ENCODE measurements at regions not wholly inside any gene's neighbourhood (a gene's known extent, or its start where the extent isn't known, plus 50 kb on each side); places are given as distances from the start of the nearest gene placed in this dataset.
A peak's percentile ranks its signal among the peaks of the same experiment; 100 is the strongest.

- H3K27me3 Mint-ChIP-seq: peaks cover 9% of the 10 kb centered on the region
- ATAC-seq (no peak), DNase-seq (no peak)
- no peaks in the 10 kb centered on the region for H3K9me3 Mint-ChIP-seq
- H3K4me1 Mint-ChIP-seq: no peaks in the 10 kb centered on the region
- H3K27ac Mint-ChIP-seq: no peak overlapping the region
- no peak overlapping the region for H3K4me3 Mint-ChIP-seq
These were observed 202.8 kb upstream of the FOXQ1 start for GRCh38 chr6:1109134-1109533.

DNA sequence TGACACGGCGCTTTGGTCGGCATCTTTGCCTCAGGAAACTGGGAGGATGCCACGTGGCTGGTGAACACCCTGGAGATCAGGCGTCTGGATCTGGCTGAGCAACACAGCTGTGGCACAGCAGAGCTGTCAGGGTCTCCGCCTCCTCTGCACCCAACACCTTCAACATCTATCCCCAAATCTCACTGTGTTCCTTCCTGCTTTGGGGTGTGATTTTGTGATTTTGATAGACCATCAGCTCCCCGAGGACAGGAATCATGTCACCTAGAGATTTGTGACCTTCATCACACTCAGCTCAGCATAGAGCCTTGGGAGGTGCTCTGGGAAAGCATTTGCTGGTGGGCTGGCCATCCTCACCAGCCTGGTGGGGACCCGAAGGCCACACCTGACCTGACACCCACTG, 203.7 kb upstream of the FOXQ1 start:
- peaks cover 18% of the 10 kb centered on the region for H3K27me3 Mint-ChIP-seq
- ATAC-seq (no peak), DNase-seq (no peak)

GRCh38 chr6:1107578-1107977, 204.3 kb upstream of the FOXQ1 start:
- peak overlapping the region in 1 of 2 donors; percentile 5 for H3K27ac Mint-ChIP-seq
- peaks cover 22% of the 10 kb centered on the region for H3K27me3 Mint-ChIP-seq
- DNase-seq (no peak), ATAC-seq (no peak)
- H3K4me3 Mint-ChIP-seq: no peak overlapping the region
- no peaks in the 10 kb centered on the region for H3K9me3 Mint-ChIP-seq
- no peaks in the 10 kb centered on the region for H3K4me1 Mint-ChIP-seq

More for the DNA sequence above, 203.7 kb upstream of the FOXQ1 start:
- no peak overlapping the region for H3K27ac Mint-ChIP-seq
- no peaks in the 10 kb centered on the region for H3K4me1 Mint-ChIP-seq
- no peak overlapping the region for H3K4me3 Mint-ChIP-seq
- no peaks in the 10 kb centered on the region for H3K9me3 Mint-ChIP-seq

GRCh38 chr6:1105833-1106400, 206.0 kb upstream of the FOXQ1 start:
- ATAC-seq (no peak), DNase-seq (no peak)
- Mint-ChIP-seq H3K4me3 (no peak overlapping the region), H3K27ac (no peak overlapping the region), H3K4me1 (no peaks in the 10 kb centered on the region), H3K9me3 (no peaks in the 10 kb centered on the region), H3K27me3 (peaks cover 38% of the 10 kb centered on the region)

DNA sequence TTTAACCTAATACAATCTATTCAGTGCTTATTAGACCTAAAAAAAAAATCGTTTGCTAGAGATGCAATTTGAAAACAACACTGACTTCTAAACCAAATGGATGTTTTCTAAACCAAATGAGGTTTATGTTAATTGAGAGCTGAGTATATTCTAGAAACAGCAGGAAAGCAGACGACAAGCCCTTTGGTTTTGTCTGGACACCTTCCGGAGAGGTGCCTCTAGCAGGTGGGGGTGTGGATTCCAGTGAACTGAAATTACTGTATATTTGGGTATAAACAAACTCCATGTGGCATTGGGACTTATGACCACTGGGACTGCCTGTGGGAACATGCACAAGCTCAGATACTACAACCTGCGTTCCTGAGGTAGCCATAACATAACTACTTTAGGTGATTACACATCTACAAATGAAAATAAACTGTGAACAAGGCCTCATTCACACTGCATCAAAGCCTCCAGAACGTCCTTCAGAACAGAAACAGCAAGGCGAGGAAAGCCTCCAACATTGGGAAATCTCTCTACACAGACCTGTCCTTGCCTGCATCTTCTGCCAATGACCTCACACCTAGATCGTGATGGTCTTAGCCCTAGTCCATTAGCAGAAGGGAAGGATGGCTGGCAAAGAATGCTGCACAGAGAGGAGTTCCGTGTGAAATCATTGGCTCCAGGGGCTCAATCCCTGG, 206.8 kb upstream of the FOXQ1 start:
- no peak for ATAC-seq
- H3K9me3 Mint-ChIP-seq: no peaks in the 10 kb centered on the region
- no peaks in the 10 kb centered on the region for H3K4me1 Mint-ChIP-seq
- H3K4me3 Mint-ChIP-seq: no peak overlapping the region
- DNase-seq: no peak
- H3K27ac Mint-ChIP-seq: no peak overlapping the region
- H3K27me3 Mint-ChIP-seq: peaks cover 42% of the 10 kb centered on the region

DNA sequence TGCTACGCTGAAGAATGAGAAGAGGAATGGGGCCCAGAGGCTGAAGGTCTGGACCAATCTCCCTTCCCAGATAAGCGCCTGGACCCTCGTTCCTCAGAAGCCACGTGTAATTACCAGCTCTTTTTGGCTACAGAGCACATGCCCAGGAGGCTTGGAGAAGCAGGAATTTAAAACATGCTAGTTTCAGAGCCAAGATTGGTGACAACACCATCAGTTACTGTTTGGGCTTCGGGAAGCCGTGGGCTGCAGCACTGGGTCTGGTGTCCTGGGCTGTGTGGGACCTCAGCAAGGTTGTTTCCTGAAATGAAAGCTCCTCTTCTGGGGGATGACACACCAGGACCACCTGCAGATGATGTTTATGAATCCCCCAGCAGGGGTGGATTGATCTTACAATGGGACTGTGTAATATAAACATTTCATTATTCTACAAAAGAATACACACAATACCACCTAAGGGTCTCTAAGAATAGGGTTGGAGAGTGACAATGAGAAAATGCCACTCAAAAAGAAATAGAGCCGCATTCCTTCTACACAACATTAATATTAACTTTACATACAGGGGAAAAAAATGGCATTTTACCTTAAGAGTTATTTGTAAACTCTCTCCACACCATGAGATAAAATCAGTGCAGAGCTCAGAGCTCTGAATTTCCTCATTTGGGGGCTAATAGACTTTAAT, 207.8 kb upstream of the FOXQ1 start:
- ATAC-seq: no peak
- Mint-ChIP-seq H3K27ac (no peak overlapping the region), H3K27me3 (peaks cover 42% of the 10 kb centered on the region), H3K4me1 (no peaks in the 10 kb centered on the region), H3K9me3 (no peaks in the 10 kb centered on the region), H3K4me3 (no peak overlapping the region)
- no peak for DNase-seq

GRCh38 chr6:1103021-1103420, 208.9 kb upstream of the FOXQ1 start:
- Mint-ChIP-seq H3K27ac (no peak overlapping the region), H3K4me1 (no peaks in the 10 kb centered on the region), H3K9me3 (no peaks in the 10 kb centered on the region), H3K4me3 (no peak overlapping the region), H3K27me3 (peaks cover 42% of the 10 kb centered on the region)
- no peak for ATAC-seq
- no peak for DNase-seq

GRCh38 chr6:1100269-1100668, 211.6 kb upstream of the FOXQ1 start:
- Mint-ChIP-seq H3K27me3 (peaks cover 42% of the 10 kb centered on the region), H3K9me3 (no peaks in the 10 kb centered on the region), H3K27ac (no peak overlapping the region), H3K4me1 (no peaks in the 10 kb centered on the region), H3K4me3 (no peak overlapping the region)
- DNase-seq (no peak), ATAC-seq (no peak)

GRCh38 chr6:1099264-1099663, 212.6 kb upstream of the FOXQ1 start:
- H3K27ac Mint-ChIP-seq: no peak overlapping the region
- DNase-seq (no peak), ATAC-seq (no peak)
- no peaks in the 10 kb centered on the region for H3K9me3 Mint-ChIP-seq
- H3K27me3 Mint-ChIP-seq: peaks cover 35% of the 10 kb centered on the region
- no peak overlapping the region for H3K4me3 Mint-ChIP-seq
- H3K4me1 Mint-ChIP-seq: no peaks in the 10 kb centered on the region

DNA sequence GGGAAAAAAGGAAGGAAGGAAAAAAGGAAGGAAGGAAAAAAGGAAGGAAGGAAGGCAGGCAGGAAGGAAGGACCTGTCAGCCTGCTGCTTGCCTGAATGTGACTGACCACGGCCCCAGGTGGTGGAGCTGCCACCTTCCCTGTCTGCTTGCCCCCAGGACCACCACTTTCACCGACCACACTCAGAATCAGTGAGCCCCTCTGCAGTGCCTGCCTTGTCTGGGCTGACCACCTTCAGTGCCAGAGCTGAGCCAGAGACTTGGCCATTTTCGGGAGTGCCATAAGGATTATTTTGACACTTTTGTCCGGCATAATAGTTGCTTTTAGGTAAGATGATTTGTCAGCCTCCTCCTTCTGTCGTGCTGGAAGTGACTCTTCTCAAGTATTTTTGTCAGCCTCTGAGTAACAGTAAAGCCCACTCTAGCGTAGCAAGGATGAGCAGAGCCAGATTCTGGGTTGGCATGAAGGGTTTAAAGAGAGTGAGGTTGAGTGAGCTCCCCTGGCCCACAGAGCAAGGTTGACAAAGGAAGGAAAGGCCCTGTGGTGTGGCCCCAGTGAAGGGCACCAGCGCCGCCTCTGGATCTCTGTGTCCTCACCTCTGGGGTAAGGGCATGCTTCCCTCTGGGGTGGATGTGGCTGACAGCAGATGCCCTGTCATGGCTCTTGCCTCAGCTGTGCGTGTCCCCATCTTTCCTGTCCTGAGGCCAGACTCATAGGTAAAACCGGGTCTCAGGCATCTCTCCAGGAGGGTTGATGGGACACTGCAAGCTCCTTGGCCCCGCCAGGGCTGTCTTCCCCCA, 214.7 kb upstream of the FOXQ1 start:
- Mint-ChIP-seq H3K4me3 (no peak overlapping the region), H3K27ac (peak overlapping the region in 1 of 2 donors; percentile 12), H3K27me3 (peaks cover 25% of the 10 kb centered on the region), H3K9me3 (no peaks in the 10 kb centered on the region), H3K4me1 (no peaks in the 10 kb centered on the region)
- no peak for DNase-seq
- no peak for ATAC-seq

DNA sequence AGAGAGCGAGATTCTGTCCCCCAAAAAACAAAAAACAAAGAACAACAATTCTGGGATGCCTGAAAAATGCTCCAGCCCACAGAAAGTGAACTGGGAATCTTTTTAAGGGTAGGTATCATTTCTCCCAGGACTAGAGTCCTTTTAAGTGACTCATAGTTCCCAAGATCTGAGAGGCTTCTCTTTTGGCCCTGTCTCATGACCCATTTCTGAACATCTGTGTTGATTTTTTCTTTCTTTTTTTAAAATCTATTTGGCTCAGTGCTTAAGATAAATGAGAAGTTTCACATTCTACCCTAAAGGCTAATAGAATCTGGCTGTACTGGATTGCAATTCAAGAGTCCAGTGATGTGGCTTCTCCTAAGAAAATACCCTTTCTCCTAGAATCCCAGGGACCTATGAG, 217.6 kb upstream of the FOXQ1 start:
- Mint-ChIP-seq H3K27ac (no peak overlapping the region), H3K4me1 (no peaks in the 10 kb centered on the region), H3K27me3 (peaks cover 8% of the 10 kb centered on the region), H3K9me3 (no peaks in the 10 kb centered on the region), H3K4me3 (no peak overlapping the region)
- DNase-seq (no peak), ATAC-seq (no peak)

GRCh38 chr6:1091900-1092299, 220.0 kb upstream of the FOXQ1 start:
- no peak overlapping the region for H3K4me3 Mint-ChIP-seq
- peaks cover 16% of the 10 kb centered on the region for H3K27me3 Mint-ChIP-seq
- H3K4me1 Mint-ChIP-seq: no peaks in the 10 kb centered on the region
- no peaks in the 10 kb centered on the region for H3K9me3 Mint-ChIP-seq
- ATAC-seq: no peak
- no peak overlapping the region for H3K27ac Mint-ChIP-seq
- no peak for DNase-seq

DNA sequence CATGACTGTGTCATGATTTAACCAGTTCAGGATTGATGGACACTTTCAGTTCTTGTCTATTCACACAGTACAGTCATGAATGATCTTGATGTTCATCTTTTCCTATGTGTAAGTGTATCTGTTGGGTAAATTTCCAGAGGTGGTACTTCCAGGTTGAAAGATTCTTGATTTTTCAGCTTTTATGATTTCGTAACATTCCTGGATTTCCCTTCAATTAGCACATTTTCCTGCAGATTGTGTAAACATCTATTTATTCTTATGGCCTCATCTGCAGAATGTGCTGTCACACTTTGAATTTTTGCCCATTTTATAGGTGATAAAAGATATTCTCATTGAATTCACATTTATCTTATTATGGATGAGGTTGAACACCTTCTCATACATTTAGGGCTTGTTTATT, 222.0 kb upstream of the FOXQ1 start:
- H3K9me3 Mint-ChIP-seq: no peaks in the 10 kb centered on the region
- H3K4me3 Mint-ChIP-seq: no peak overlapping the region
- H3K27me3 Mint-ChIP-seq: peaks cover 26% of the 10 kb centered on the region
- no peak for ATAC-seq
- no peaks in the 10 kb centered on the region for H3K4me1 Mint-ChIP-seq
- H3K27ac Mint-ChIP-seq: no peak overlapping the region
- no peak for DNase-seq

- Mint-ChIP-seq H3K27me3 (peaks cover 23% of the 10 kb centered on the region), H3K4me1 (no peaks in the 10 kb centered on the region), H3K9me3 (no peaks in the 10 kb centered on the region), H3K27ac (no peak overlapping the region), H3K4me3 (no peak overlapping the region)
- no peak for DNase-seq
- no peak for ATAC-seq
These were observed 223.4 kb upstream of the FOXQ1 start for GRCh38 chr6:1088492-1089001.

DNA sequence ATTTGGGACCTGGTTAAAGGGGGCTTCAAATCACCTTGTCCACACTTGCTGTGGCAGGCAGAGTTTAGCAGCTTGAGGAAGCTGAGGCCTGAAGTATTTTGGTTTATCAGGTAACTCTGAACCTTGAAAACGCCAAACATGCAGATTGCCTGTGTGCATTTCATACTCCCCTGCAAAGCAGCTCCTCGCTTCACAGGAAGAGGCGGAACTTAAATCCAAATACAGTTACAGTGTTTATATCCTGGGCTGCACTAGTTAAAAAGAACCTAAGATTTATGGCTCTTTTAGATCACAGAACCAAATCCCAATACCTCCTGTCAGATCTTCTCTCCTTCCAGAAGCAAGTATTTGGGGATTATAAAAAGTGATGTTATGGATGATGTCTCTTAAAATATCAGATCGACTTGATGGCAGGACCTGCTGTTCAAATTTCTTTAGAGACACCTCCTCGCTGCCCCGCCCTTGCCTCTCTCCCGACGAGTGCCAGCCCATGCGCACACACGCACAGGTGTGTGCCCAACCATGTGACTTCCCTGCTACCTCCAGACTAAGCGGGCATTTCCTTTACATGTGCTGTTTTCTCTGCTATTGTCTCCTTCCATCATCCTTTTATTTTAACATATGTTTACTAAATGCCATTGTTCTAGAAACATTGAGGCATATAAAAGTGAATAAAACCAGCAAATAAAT, 224.6 kb upstream of the FOXQ1 start:
- H3K27ac Mint-ChIP-seq: no peak overlapping the region
- peaks cover 18% of the 10 kb centered on the region for H3K27me3 Mint-ChIP-seq
- ATAC-seq (no peak), DNase-seq (no peak)
- H3K4me1 Mint-ChIP-seq: no peaks in the 10 kb centered on the region
- H3K4me3 Mint-ChIP-seq: no peak overlapping the region
- no peaks in the 10 kb centered on the region for H3K9me3 Mint-ChIP-seq
